ENCODE measurements at regions not wholly inside any gene's neighbourhood (a gene's known extent, or its start where the extent isn't known, plus 50 kb on each side); places are given as distances from the start of the nearest gene placed in this dataset.

GRCh38 chr2:2491964-2492363 lies 160.9 kb upstream of the MYT1L start:
- Histone ChIP-seq H3K36me3 (ENCODE audit: control insufficient read depth, insufficient read depth, low read length) (no peaks in the 10 kb centered on the region), H3K4me3 (ENCODE audit: low read length) (no peak overlapping the region), H3K4me1 (ENCODE audit: control insufficient read depth, insufficient read depth, low read length) (no peaks in the 10 kb centered on the region), H3K9me3 (ENCODE audit: control insufficient read depth, low read length) (no peaks in the 10 kb centered on the region), H3K9ac (ENCODE audit: extremely low read depth, low read length, poor library complexity, severe bottlenecking) (no peak overlapping the region), H3K27me3 (ENCODE audit: control insufficient read depth, insufficient read depth, low read length, poor library complexity, severe bottlenecking) (no peaks in the 10 kb centered on the region), H3K27ac (ENCODE audit: low read depth, low read length) (no peak overlapping the region)
- 88% methylated on average over 2 of the region's 2 CpGs; no CpG with 5 or more reads in 1 of the 2 experiments for WGBS, 2 experiments (ENCODE audit: insufficient coverage in 1 of 2, insufficient read length in 1 of 2)
- no peaks in the 10 kb centered on the region for H3K4me1 Mint-ChIP-seq
- DNase-seq = no peak
- no peak overlapping the region for H3K27ac Mint-ChIP-seq
- H3K27me3 Mint-ChIP-seq (ENCODE audit: insufficient read depth) = no peaks in the 10 kb centered on the region
- no peak for TF ChIP-seq CTCF (conservative IDR thresholded peaks at IDR 0.05)
- H3K36me3 Mint-ChIP-seq (ENCODE audit: low read depth) = no peaks in the 10 kb centered on the region
- H3K9me3 Mint-ChIP-seq = no peaks in the 10 kb centered on the region
- H3K4me3 Mint-ChIP-seq = no peak overlapping the region

- 93% methylated on average over 5 to 8 of the region's 8 CpGs for WGBS, 2 experiments (ENCODE audit: insufficient coverage in 1 of 2, insufficient read length in 1 of 2)
- no peaks in the 10 kb centered on the region for H3K9me3 ChIP-seq (ENCODE audit: control insufficient read depth, low read length)
- H3K4me1 ChIP-seq (ENCODE audit: control insufficient read depth, insufficient read depth, low read length) = no peaks in the 10 kb centered on the region
- H3K27ac ChIP-seq (ENCODE audit: low read depth, low read length) = no peak overlapping the region
- H3K36me3 ChIP-seq (ENCODE audit: control insufficient read depth, insufficient read depth, low read length) = no peaks in the 10 kb centered on the region
- no peak for TF ChIP-seq CTCF (conservative IDR thresholded peaks at IDR 0.05)
- H3K27me3 Mint-ChIP-seq (ENCODE audit: insufficient read depth) = no peaks in the 10 kb centered on the region
- no peak overlapping the region for H3K27ac Mint-ChIP-seq
- no peaks in the 10 kb centered on the region for H3K4me1 Mint-ChIP-seq
- no peak overlapping the region for H3K4me3 Mint-ChIP-seq
- H3K36me3 Mint-ChIP-seq (ENCODE audit: low read depth) = no peaks in the 10 kb centered on the region
- no peak for DNase-seq
- H3K4me3 ChIP-seq (ENCODE audit: low read length) = no peak overlapping the region
- no peak overlapping the region for H3K9ac ChIP-seq (ENCODE audit: extremely low read depth, low read length, poor library complexity, severe bottlenecking)
- no peaks in the 10 kb centered on the region for H3K9me3 Mint-ChIP-seq
- H3K27me3 ChIP-seq (ENCODE audit: control insufficient read depth, insufficient read depth, low read length, poor library complexity, severe bottlenecking) = no peaks in the 10 kb centered on the region
Measured at GRCh38 chr2:2484301-2484700, 153.2 kb upstream of the MYT1L start.

GRCh38 chr2:2482851-2483250 lies 151.8 kb upstream of the MYT1L start:
- Mint-ChIP-seq H3K27me3 (ENCODE audit: insufficient read depth) (no peaks in the 10 kb centered on the region), H3K4me3 (no peak overlapping the region), H3K27ac (no peak overlapping the region)

More at GRCh38 chr2:2482851-2483250, 151.8 kb upstream of the MYT1L start:
- TF ChIP-seq CTCF (conservative IDR thresholded peaks at IDR 0.05) = no peak
- no peaks in the 10 kb centered on the region for H3K9me3 Mint-ChIP-seq
- WGBS, 2 experiments (ENCODE audit: insufficient coverage in 1 of 2, insufficient read length in 1 of 2) = 88 to 93% methylated on average over 4 of the region's 4 CpGs
- DNase-seq = no peak
- Histone ChIP-seq H3K36me3 (ENCODE audit: control insufficient read depth, insufficient read depth, low read length) (no peaks in the 10 kb centered on the region), H3K4me1 (ENCODE audit: control insufficient read depth, insufficient read depth, low read length) (no peaks in the 10 kb centered on the region), H3K9ac (ENCODE audit: extremely low read depth, low read length, poor library complexity, severe bottlenecking) (no peak overlapping the region), H3K27ac (ENCODE audit: low read depth, low read length) (no peak overlapping the region), H3K4me3 (ENCODE audit: low read length) (no peak overlapping the region), H3K9me3 (ENCODE audit: control insufficient read depth, low read length) (no peaks in the 10 kb centered on the region), H3K27me3 (ENCODE audit: control insufficient read depth, insufficient read depth, low read length, poor library complexity, severe bottlenecking) (no peaks in the 10 kb centered on the region)
- H3K4me1 Mint-ChIP-seq = no peaks in the 10 kb centered on the region
- no peaks in the 10 kb centered on the region for H3K36me3 Mint-ChIP-seq (ENCODE audit: low read depth)
